GM10266 (cell line): ENCODE measurements at regions not wholly inside any gene's neighbourhood (a gene's known extent, or its start where the extent isn't known, plus 50 kb on each side); places are given as distances from the start of the nearest gene placed in this dataset.

Experiments used
- DNase-seq: peaks from one replicate; pipeline ENCODE4 v3.0.0; 2012; ENCODE audit errors: extremely low spot score
- TF ChIP-seq, protein P1 (sequence below): IDR thresholded peaks from 2 replicates; pipeline ENCODE4 v1.5.1; 2012; ENCODE audit warnings: mild to moderate bottlenecking, low read depth; ENCODE audit not compliant: control insufficient read depth, insufficient read depth; ENCODE audit errors: missing control alignments

DNA sequence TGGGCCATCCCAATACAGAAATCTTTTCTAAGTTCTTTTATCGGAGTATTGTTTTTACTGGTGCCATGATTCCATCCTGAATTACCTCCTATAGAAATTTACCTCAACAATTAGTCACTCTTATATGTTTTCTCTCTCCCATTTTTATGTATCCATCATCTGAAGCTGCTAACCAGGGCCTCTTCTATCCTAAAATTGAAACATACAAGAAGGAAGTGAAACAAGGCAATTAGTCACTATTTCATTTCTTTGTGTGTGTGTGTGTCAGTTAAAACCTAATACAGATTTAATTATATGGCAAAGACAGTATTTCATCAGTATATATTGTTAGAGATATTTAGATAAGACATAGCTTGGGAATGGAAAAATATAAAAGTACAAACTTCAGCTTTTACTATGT lies 148.4 kb upstream of the AHR start:
- peak; percentile 11 for DNase-seq
- TF ChIP-seq, protein P1, sequence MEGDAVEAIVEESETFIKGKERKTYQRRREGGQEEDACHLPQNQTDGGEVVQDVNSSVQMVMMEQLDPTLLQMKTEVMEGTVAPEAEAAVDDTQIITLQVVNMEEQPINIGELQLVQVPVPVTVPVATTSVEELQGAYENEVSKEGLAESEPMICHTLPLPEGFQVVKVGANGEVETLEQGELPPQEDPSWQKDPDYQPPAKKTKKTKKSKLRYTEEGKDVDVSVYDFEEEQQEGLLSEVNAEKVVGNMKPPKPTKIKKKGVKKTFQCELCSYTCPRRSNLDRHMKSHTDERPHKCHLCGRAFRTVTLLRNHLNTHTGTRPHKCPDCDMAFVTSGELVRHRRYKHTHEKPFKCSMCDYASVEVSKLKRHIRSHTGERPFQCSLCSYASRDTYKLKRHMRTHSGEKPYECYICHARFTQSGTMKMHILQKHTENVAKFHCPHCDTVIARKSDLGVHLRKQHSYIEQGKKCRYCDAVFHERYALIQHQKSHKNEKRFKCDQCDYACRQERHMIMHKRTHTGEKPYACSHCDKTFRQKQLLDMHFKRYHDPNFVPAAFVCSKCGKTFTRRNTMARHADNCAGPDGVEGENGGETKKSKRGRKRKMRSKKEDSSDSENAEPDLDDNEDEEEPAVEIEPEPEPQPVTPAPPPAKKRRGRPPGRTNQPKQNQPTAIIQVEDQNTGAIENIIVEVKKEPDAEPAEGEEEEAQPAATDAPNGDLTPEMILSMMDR = no peak

DNA sequence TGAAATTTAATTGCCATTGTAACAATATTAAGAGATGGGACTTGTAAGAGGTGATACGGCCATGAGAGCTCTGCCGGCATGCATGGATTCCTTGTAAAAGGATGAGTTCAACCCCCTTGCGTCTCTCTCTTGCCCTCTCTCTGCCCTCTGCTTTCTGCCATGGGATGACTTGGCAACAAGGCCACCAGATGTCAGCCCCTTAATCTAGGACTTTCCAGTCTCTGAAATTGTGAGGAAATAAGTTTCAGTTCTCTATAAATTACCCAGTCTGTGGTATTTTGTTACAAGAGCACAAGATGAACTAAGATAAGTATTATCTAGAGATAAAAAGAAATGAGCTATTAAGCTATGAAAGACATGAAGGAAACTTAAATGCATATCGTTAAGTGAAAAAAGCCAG lies 145.7 kb upstream of the AHR start:
- TF ChIP-seq, protein P1 = no peak
- no peak for DNase-seq

DNA sequence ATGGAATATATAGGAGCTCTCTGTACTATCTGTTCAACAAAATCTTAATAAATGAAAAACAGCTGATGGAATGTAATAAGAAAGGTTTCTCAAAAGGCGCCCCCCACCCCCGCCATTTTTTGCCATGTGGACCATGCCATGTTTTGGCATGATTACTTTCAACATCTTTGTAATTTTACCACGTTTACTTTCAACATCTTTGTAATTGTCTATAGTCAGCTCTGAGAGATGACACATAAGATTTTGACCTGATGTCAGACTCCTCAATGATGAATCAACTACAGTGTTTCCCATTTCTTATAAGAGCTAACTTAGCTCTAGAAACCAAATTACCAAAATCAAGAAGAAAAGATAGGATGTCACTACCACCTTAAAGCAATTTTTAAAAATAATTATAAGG lies 144.9 kb upstream of the AHR start:
- DNase-seq = no peak
- TF ChIP-seq, protein P1 = no peak

DNA sequence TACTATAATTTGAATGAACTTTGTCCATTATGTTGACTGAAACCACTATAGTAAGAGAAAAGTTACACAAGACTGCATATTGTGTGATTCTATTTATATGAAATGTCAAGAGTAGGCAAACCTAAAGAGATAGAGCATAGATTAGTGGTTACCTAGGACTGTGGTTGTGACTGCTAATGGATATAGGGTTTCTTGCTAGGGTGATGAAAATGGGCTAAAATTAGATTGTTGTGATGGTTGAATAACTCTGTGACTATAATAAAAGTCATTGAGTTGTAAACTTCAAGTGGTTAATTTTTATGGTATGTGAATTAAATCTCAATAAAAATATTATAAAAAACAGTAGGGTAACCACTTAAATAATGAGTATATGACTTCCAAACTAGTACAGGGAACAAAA lies 142.9 kb upstream of the AHR start:
- TF ChIP-seq, protein P1 = no peak
- no peak for DNase-seq

DNA sequence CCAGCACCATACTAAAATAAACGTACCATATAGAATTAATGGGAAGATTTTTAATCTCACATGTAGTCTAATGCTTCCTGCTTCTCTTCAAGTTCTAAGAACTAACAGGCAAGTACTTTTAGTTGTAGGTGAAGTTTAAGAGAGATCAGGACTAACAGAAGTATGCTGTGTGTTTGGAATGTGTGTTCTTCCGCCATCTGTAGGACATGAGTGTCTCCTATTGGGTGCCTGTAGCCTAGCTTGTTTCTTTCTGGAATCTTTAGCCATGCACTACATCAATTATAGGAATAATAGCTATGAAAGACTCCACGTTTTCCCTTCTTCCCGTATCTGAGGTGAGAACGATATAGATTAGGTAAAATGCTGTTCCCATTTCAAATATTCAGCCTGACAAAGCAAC lies 140.2 kb upstream of the AHR start:
- TF ChIP-seq, protein P1 = no peak
- no peak for DNase-seq

DNA sequence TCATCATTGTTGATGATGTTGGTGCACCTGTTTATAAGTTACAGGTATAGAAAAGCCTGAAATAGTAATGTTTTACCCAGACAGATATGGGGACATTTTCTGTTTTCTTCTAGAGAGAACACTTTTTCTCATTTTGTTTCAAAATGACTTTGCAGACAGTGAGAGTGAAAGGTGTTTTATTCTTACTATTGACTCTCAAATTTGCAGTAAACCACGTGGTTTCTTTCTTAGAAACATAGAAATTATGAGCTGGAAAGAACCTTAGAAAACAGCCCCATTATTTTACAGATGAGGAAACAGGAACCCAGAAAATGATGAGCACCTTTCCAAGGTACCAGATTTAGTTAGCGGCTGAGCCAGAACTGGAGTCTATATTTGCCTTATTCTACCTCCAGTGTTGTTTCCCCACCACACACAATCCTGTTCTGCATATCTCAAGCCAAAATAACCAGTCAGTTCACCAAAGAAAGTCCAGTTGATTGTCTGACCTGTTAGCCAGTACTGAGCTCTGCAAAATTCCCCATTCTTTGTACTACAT lies 138.9 kb upstream of the AHR start:
- DNase-seq = peak; percentile 32
- TF ChIP-seq, protein P1 = no peak

DNA sequence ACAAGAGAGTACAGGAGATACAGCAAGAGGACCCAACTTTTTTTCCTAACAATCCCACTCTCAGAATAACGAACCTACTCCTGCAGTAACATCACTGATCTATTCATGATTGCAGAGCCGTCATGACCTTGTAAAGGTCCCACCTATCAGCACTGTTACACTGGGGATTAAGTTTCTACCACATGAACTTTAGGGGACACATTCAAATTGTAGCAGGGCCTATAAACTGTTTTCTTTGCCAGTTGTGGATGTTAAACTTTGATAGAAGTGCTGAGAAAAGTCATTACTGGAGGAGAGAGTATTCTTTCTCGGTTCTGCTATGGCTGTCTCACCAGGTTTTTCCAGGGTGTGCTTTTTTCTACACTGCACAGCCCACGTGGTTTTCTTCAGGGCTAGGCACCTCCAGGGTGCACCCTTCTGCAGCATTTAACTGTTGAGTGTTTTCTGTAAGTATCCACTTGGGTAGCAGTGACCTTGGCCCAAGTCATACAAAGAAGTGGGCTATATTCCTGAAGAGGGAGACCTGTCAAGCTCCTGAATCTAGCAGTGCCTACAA lies 131.6 kb upstream of the AHR start:
- TF ChIP-seq, protein P1 = peak; percentile 0
- DNase-seq = no peak
